ENCODE measurements at regions not wholly inside any gene's neighbourhood (a gene's known extent, or its start where the extent isn't known, plus 50 kb on each side); places are given as distances from the start of the nearest gene placed in this dataset.

DNA sequence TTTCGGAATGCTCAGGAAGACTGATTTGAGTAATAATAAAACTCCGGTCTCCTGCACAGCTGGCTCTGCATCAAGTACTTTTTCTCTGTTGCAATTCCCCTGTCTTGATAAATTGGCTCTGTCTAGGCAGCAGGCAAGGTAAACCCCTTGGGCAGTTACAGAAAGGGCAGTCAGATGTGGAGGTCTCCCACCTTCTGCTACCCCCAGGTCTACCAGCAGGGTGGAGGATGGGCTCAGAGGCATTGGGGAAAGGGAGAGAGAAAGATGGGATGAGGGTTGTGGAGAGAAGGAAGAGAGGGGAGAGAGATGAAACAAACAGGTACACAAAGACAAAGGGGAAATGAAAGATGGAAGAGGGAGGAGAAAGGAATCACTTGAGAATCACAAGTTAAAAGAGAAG lies 156.8 kb downstream of the MIS18A start:
- no peak overlapping the region for H3K27ac ChIP-seq
- H3K4me3 ChIP-seq, result no peak overlapping the region
- no peak overlapping the region for H3K4me2 ChIP-seq
- TF ChIP-seq JUNB (IDR thresholded peaks at IDR 0.05), result no peak
- TF ChIP-seq HMGXB4 (CRISPR knock-in tag; IDR thresholded peaks at IDR 0.05; ENCODE audit: borderline replicate concordance), result no peak
- no peak for TF ChIP-seq MYC (IDR thresholded peaks at IDR 0.05; ENCODE audit: borderline replicate concordance, low read length)
- TF ChIP-seq CHD2 (IDR thresholded peaks at IDR 0.05; ENCODE audit: low read length, partially characterized antibody), result no peak
- no peaks in the 10 kb centered on the region for H3K4me1 ChIP-seq
- no peak for FAIRE-seq
- WGBS (ENCODE audit: missing lambda C conversion rate), result 53% methylated on average over 2 of the region's 2 CpGs
- ChIA-PET CTCF (no interaction called here), POLR2A (no interaction called here)
- ATAC-seq, result no peak
- no peak for DNase-seq (ENCODE audit: low read depth in 1 of 2, low spot score in 1 of 2)
- peaks cover 9% of the 10 kb centered on the region; the same call in 1 of the 3 replicates for H3K9me3 ChIP-seq

DNA sequence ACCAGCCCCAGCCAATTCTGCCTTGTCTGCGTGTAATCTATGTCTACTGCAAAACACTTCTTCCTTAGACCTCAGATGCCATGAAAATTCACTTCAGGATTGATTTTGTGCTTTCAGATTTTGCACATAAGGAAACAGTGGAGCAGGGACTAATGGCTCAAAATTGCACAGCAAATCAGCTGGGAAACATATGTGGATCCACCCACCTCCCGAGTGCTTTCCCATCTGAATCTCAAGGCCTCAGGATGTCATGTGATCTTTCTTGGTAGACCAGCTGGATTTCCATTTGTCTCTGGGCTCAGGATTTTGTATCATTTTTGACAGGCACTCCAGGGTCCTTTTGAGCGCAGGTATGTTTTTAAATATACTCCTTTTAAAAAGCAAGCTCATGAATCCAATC lies 158.6 kb downstream of the MIS18A start:
- no peak overlapping the region for H3K4me2 ChIP-seq
- H3K27ac ChIP-seq, result no peak overlapping the region
- peaks cover 9% of the 10 kb centered on the region; the same call in 1 of the 3 replicates for H3K9me3 ChIP-seq
- no peaks in the 10 kb centered on the region for H3K4me1 ChIP-seq
- DNase-seq (ENCODE audit: low read depth in 1 of 2, low spot score in 1 of 2), result no peak
- no peak for ATAC-seq
- ChIA-PET CTCF (no interaction called here), POLR2A (interaction anchor here (0.7 kb wide), 1 partner anchor 23 kb away, joined by 5 read pairs; no protein-coding TSS in a partner anchor)
- no peak for FAIRE-seq
- 56% methylated on average over 3 of the region's 3 CpGs for WGBS (ENCODE audit: missing lambda C conversion rate)
- TF ChIP-seq KDM5A (IDR thresholded peaks at IDR 0.05) (no peak), REST (IDR thresholded peaks at IDR 0.05) (no peak), ZFP36 (IDR thresholded peaks at IDR 0.05; ENCODE audit: borderline replicate concordance, partially characterized antibody) (no peak), TFCP2L1 (CRISPR knock-in tag; IDR thresholded peaks at IDR 0.05) (no peak)
- TF ChIP-seq, protein P1, sequence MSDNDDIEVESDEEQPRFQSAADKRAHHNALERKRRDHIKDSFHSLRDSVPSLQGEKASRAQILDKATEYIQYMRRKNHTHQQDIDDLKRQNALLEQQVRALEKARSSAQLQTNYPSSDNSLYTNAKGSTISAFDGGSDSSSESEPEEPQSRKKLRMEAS (IDR thresholded peaks at IDR 0.05), result no peak
- TF ChIP-seq, protein P2, sequence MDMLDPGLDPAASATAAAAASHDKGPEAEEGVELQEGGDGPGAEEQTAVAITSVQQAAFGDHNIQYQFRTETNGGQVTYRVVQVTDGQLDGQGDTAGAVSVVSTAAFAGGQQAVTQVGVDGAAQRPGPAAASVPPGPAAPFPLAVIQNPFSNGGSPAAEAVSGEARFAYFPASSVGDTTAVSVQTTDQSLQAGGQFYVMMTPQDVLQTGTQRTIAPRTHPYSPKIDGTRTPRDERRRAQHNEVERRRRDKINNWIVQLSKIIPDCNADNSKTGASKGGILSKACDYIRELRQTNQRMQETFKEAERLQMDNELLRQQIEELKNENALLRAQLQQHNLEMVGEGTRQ (IDR thresholded peaks at IDR 0.05), result no peak
- no peak overlapping the region for H3K4me3 ChIP-seq

DNA sequence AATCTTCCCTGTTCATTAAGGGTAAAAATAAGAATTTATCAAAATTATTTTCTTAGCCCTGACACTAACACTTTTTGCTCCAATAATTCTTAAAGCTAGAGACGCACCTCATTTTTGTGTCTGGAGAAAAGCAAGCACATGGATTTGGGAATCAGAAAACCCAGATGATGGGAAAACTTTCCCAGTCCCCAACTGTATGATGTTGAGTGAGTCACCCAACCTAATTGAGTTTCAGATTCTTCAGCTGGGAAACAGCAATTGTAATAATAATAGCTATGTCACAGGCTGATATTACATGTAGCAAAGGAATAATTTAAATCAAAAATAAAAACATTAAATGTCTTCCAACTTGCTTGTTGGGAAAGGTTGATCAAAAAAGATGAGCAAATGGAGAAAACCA lies 159.0 kb downstream of the MIS18A start:
- DNase-seq (ENCODE audit: low read depth in 1 of 2, low spot score in 1 of 2) (no peak), FAIRE-seq (no peak), ATAC-seq (no peak)
- TF ChIP-seq HEYL (CRISPR knock-in tag; IDR thresholded peaks at IDR 0.05) (no peak), HES2 (IDR thresholded peaks at IDR 0.05) (no peak), EHMT2 (IDR thresholded peaks at IDR 0.05; ENCODE audit: low read depth) (no peak), NR3C1 (IDR thresholded peaks at IDR 0.05) (no peak), MAFK (IDR thresholded peaks at IDR 0.05; ENCODE audit: partially characterized antibody) (no peak)
- TF ChIP-seq, protein P2 (IDR thresholded peaks at IDR 0.05), result no peak
- TF ChIP-seq, protein P3, sequence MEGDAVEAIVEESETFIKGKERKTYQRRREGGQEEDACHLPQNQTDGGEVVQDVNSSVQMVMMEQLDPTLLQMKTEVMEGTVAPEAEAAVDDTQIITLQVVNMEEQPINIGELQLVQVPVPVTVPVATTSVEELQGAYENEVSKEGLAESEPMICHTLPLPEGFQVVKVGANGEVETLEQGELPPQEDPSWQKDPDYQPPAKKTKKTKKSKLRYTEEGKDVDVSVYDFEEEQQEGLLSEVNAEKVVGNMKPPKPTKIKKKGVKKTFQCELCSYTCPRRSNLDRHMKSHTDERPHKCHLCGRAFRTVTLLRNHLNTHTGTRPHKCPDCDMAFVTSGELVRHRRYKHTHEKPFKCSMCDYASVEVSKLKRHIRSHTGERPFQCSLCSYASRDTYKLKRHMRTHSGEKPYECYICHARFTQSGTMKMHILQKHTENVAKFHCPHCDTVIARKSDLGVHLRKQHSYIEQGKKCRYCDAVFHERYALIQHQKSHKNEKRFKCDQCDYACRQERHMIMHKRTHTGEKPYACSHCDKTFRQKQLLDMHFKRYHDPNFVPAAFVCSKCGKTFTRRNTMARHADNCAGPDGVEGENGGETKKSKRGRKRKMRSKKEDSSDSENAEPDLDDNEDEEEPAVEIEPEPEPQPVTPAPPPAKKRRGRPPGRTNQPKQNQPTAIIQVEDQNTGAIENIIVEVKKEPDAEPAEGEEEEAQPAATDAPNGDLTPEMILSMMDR (IDR thresholded peaks at IDR 0.05), result no peak
- Histone ChIP-seq H3K4me2 (no peak overlapping the region), H3K4me1 (no peaks in the 10 kb centered on the region), H3K9me3 (peaks cover 9% of the 10 kb centered on the region; the same call in 1 of the 3 replicates), H3K27ac (no peak overlapping the region), H3K4me3 (no peak overlapping the region)
- 41% methylated on average over 1 of the region's 1 CpG for WGBS (ENCODE audit: missing lambda C conversion rate)
- ChIA-PET CTCF (no interaction called here), POLR2A (interaction anchor here (0.7 kb wide), 2 partner anchors 23 to 435 kb away, joined by 5 read pairs; no protein-coding TSS in a partner anchor)

All from A549 (cell line).